H1 (cell line): ENCODE measurements at regions not wholly inside any gene's neighbourhood (a gene's known extent, or its start where the extent isn't known, plus 50 kb on each side); places are given as distances from the start of the nearest gene placed in this dataset.

Experiments
- CTCF ChIA-PET: fragments of 300-600 bp; sonication (Branson Sonifier 250); formaldehyde crosslinking; loops from one replicate; lab custom pipeline; 2021; ENCODE audit not compliant: partially characterized antibody; lab: Charles Lee
- POLR2A ChIA-PET: fragments of 300-600 bp; sonication (Branson Sonifier 250); formaldehyde crosslinking; loops from one replicate; lab custom pipeline; 2021; ENCODE audit warnings: inconsistent platforms; ENCODE audit not compliant: partially characterized antibody; lab: Charles Lee
- DNase-seq, 2 experiments: peaks; one replicate each; pipeline versions ENCODE4 v3.0.0 to v3.0.0-alpha.2; 2010 to 2022; ENCODE audit warnings: low spot score in 2 of 2, low read depth in 1 of 2, mixed read lengths in 1 of 2
- FAIRE-seq: peaks from 2 replicates; lab custom pipeline; 2011; peaks lifted over from hg19 to GRCh38; lab: Jason Lieb, UNC
- H2AFZ ChIP-seq: 2 replicates; pipeline ENCODE4 v1.8.1; 2012; ENCODE audit warnings: low read length, inconsistent platforms
- H2AK5ac ChIP-seq: 2 replicates; pipeline ENCODE4 v1.6.1; 2013; ENCODE audit warnings: low read depth, low read length
- H2BK120ac ChIP-seq: replicated peaks from 2 replicates; pipeline ENCODE3; 2013; ENCODE audit warnings: low read depth, low read length, inconsistent platforms
- H2BK12ac ChIP-seq: 2 replicates; pipeline ENCODE4 v1.6.1; 2013; ENCODE audit warnings: low read depth, low read length
- H2BK15ac ChIP-seq: 2 replicates; pipeline ENCODE4 v1.6.1; 2013; ENCODE audit warnings: low read length
- H2BK20ac ChIP-seq: 2 replicates; pipeline ENCODE4 v1.6.1; 2013; ENCODE audit warnings: low read length
- H2BK5ac ChIP-seq: 2 replicates; pipeline ENCODE4 v1.6.1; 2013; ENCODE audit warnings: low read depth, low read length
- H3K14ac ChIP-seq: 2 replicates; pipeline ENCODE4 v1.6.1; 2013; ENCODE audit warnings: inconsistent platforms; ENCODE audit not compliant: insufficient read length
- H3K18ac ChIP-seq: 2 replicates; pipeline ENCODE4 v1.6.1; 2013; ENCODE audit warnings: low read length; ENCODE audit errors: extremely low read depth
- H3K23ac ChIP-seq: 2 replicates; pipeline ENCODE4 v1.6.1; 2013; ENCODE audit warnings: inconsistent platforms; ENCODE audit not compliant: insufficient read length
- H3K23me2 ChIP-seq: 2 replicates; pipeline ENCODE4 v1.6.1; 2013; ENCODE audit warnings: low read depth, low read length
- H3K27ac ChIP-seq: 2 replicates; pipeline ENCODE4 v1.6.1; 2011; ENCODE audit warnings: low read depth, low read length, inconsistent platforms
- H3K27me3 ChIP-seq, 4 experiments: replicated peaks in 1 of 4; 1 replicate in 1 of 4; 2 replicates in 3 of 4; pipeline versions ENCODE4 v1.6.1 to v1.8.1; 2011 to 2013; ENCODE audit warnings: low read length in 3 of 4, mild to moderate bottlenecking in 3 of 4, inconsistent platforms in 2 of 4, mixed read lengths in 2 of 4, moderate library complexity in 1 of 4; ENCODE audit not compliant: control insufficient read depth in 3 of 4, insufficient read depth in 3 of 4; ENCODE audit errors: extremely low read depth in 1 of 4
- H3K36me3 ChIP-seq, 4 experiments: 2 replicates each; pipeline versions ENCODE4 v1.6.1 to v1.8.1; 2011 to 2013; ENCODE audit warnings: mild to moderate bottlenecking in 4 of 4, low read length in 3 of 4, moderate library complexity in 2 of 4, control low read depth in 1 of 4, inconsistent platforms in 1 of 4; ENCODE audit not compliant: insufficient read depth in 4 of 4, control insufficient read depth in 2 of 4
- H3K4ac ChIP-seq: replicated peaks from 2 replicates; pipeline ENCODE3; 2013; ENCODE audit warnings: low read length, low read depth, mixed read lengths, inconsistent platforms; ENCODE audit not compliant: insufficient read length
- H3K4me1 ChIP-seq, 4 experiments: replicated peaks in 1 of 4; 1 replicate in 1 of 4; 2 replicates in 3 of 4; pipeline versions ENCODE4 v1.6.1 to v1.8.1; 2011 to 2013; ENCODE audit warnings: low read length in 3 of 4, inconsistent platforms in 2 of 4, mixed read lengths in 1 of 4; ENCODE audit not compliant: insufficient read depth in 4 of 4, control insufficient read depth in 3 of 4
- H3K4me2 ChIP-seq, 2 experiments: 2 replicates each; pipeline versions ENCODE4 v1.6.1 to v1.8.1; 2011 to 2013; ENCODE audit warnings: low read depth in 2 of 2, low read length in 2 of 2, control low read depth in 1 of 2, inconsistent platforms in 1 of 2, mild to moderate bottlenecking in 1 of 2; ENCODE audit not compliant: insufficient read depth in 1 of 2
- H3K4me3 ChIP-seq, 4 experiments: fragments of 200-600, 300-600 bp in 1 of 4; sonication (generic), shearing (Covaris generic), sonication (Bioruptor Twin) in 1 of 4; 2 replicates each; pipeline versions ENCODE4 v1.5.1 to v1.8.1; 2011 to 2016; ENCODE audit warnings: low read length in 4 of 4, low read depth in 3 of 4, control low read depth in 2 of 4, inconsistent platforms in 2 of 4, mild to moderate bottlenecking in 2 of 4, mixed read lengths in 1 of 4, moderate library complexity in 1 of 4; ENCODE audit not compliant: insufficient read depth in 2 of 4; ENCODE audit errors: extremely low read depth in 1 of 4
- H3K56ac ChIP-seq: replicated peaks from 2 replicates; pipeline ENCODE3; 2013; ENCODE audit warnings: low read depth, mild to moderate bottlenecking, mixed read lengths, low read length, inconsistent platforms; ENCODE audit not compliant: insufficient read length
- H3K79me1 ChIP-seq: 2 replicates; pipeline ENCODE4 v1.6.1; 2013; ENCODE audit warnings: low read depth, low read length, control low read depth
- H3K79me2 ChIP-seq, 2 experiments: 2 replicates each; pipeline versions ENCODE4 v1.6.1 to v1.8.1; 2012 to 2013; ENCODE audit warnings: low read length in 2 of 2, mild to moderate bottlenecking in 2 of 2, inconsistent platforms in 1 of 2; ENCODE audit not compliant: insufficient read depth in 2 of 2, control insufficient read depth in 1 of 2
- H3K9ac ChIP-seq, 4 experiments: replicated peaks in 1 of 4; 1 replicate in 1 of 4; 2 replicates in 3 of 4; pipeline versions ENCODE4 v1.6.1 to v1.8.1; 2011 to 2013; ENCODE audit warnings: low read depth in 3 of 4, low read length in 3 of 4, control low read depth in 2 of 4, mild to moderate bottlenecking in 2 of 4, moderate library complexity in 2 of 4, inconsistent platforms in 1 of 4; ENCODE audit errors: extremely low read depth in 1 of 4
- H3K9me3 ChIP-seq, 2 experiments: 2 replicates each; pipeline versions ENCODE4 v1.6.1 to v1.8.1; 2012 to 2013; ENCODE audit warnings: mild to moderate bottlenecking in 2 of 2, moderate library complexity in 2 of 2, control low read depth in 1 of 2, inconsistent platforms in 1 of 2, low read depth in 1 of 2, low read length in 1 of 2, mixed read lengths in 1 of 2; ENCODE audit not compliant: insufficient read depth in 2 of 2
- H4K20me1 ChIP-seq, 2 experiments: replicated peaks in 1 of 2; 2 replicates each; pipeline versions ENCODE3 to v1.8.1; 2011 to 2013; ENCODE audit warnings: inconsistent platforms in 2 of 2, low read length in 2 of 2, mild to moderate bottlenecking in 1 of 2; ENCODE audit not compliant: insufficient read depth in 2 of 2, control insufficient read depth in 1 of 2
- H4K5ac ChIP-seq: 2 replicates; pipeline ENCODE4 v1.6.1; 2013; ENCODE audit warnings: low read length, low read depth, mixed read lengths, inconsistent platforms; ENCODE audit not compliant: insufficient read length
- H4K8ac ChIP-seq: 2 replicates; pipeline ENCODE4 v1.8.0; 2013; ENCODE audit warnings: mild to moderate bottlenecking, moderate library complexity, low read length, inconsistent platforms; ENCODE audit not compliant: insufficient read depth; ENCODE audit errors: extremely low read depth
- H4K91ac ChIP-seq: replicated peaks from 2 replicates; pipeline ENCODE3; 2013; ENCODE audit warnings: low read length, mixed read lengths, inconsistent platforms; ENCODE audit not compliant: insufficient read length
- EGR1 ChIP-seq: IDR thresholded peaks from 2 replicates; pipeline ENCODE4 v1.6.1; 2011; ENCODE audit warnings: low read depth, low read length, borderline replicate concordance
- EP300 ChIP-seq, 2 experiments: IDR thresholded peaks; 1 replicate in 1 of 2; 2 replicates in 1 of 2; pipeline ENCODE4 v1.6.1; 2011 to 2012; ENCODE audit warnings: low read depth in 2 of 2, low read length in 2 of 2, mild to moderate bottlenecking in 2 of 2, borderline replicate concordance in 1 of 2, inconsistent platforms in 1 of 2, moderate library complexity in 1 of 2
- GABPA ChIP-seq: IDR thresholded peaks from 2 replicates; pipeline ENCODE4 v1.6.1; 2011; ENCODE audit warnings: mild to moderate bottlenecking, low read length, moderate library complexity, borderline replicate concordance; ENCODE audit not compliant: insufficient read depth
- NANOG ChIP-seq: IDR thresholded peaks from 2 replicates; pipeline ENCODE4 v1.6.1; 2011; ENCODE audit warnings: low read length, low read depth, mild to moderate bottlenecking, inconsistent platforms; ENCODE audit not compliant: insufficient read depth, poor library complexity, severe bottlenecking
- POU5F1 ChIP-seq: IDR thresholded peaks from 2 replicates; pipeline ENCODE4 v1.6.1; 2011; ENCODE audit warnings: low read depth, mild to moderate bottlenecking, low read length, moderate library complexity
- SAP30 ChIP-seq: fragments of 300-600 bp; sonication (generic); IDR thresholded peaks from 2 replicates; pipeline ENCODE4 v1.7.1; 2012; ENCODE audit warnings: low read length, moderate library complexity, mild to moderate bottlenecking, inconsistent platforms; ENCODE audit not compliant: insufficient read depth, insufficient replicate concordance
- TAF1 ChIP-seq: IDR thresholded peaks from 2 replicates; pipeline ENCODE4 v1.6.1; 2011; ENCODE audit warnings: mild to moderate bottlenecking, low read depth, low read length
- WGBS, 2 experiments: shearing (Covaris generic) in 1 of 2; methylation state at CpG; one replicate each; pipeline versions ENCODE4 v1.1.6 to v1.1.7; 2013 to 2015; ENCODE audit warnings: low lambda C conversion rate in 2 of 2, mixed read lengths in 2 of 2, inconsistent platforms in 1 of 2, low coverage in 1 of 2, missing lambda C conversion rate in 1 of 2; ENCODE audit not compliant: insufficient replicate concordance in 2 of 2, insufficient coverage in 1 of 2, insufficient read length in 1 of 2; ENCODE audit errors: extremely low coverage in 1 of 2, missing lambda C conversion rate in 1 of 2; 5-methylcytosine and 5-hydroxymethylcytosine counted together
- TF ChIP-seq, protein P1 (sequence below): IDR thresholded peaks from 2 replicates; pipeline ENCODE4 v1.6.1; 2012; ENCODE audit warnings: inconsistent platforms

DNA sequence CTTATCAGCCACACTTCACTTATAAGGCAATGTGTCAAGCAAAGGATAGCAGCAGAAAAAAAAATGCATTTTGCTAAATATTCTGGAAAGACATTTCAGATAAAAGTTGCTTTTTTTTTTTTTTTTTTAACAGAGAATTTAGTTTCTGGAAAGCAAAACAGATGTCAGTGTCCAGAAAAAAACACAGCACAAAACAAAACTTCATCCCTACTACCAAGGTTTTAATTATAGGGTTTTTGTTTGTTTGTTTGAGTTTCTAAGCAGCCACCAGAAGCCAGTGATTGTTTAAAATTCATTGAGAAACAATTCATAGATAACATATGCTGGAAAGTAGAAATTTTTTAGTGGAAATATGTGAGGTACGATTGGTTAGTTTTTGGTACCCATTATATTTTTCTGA lies 1202.7 kb downstream of the OTOL1 start:
- POLR2A ChIA-PET: no interaction called here
- TF ChIP-seq NANOG (no peak), GABPA (no peak), EGR1 (no peak), TAF1 (no peak), SAP30 (no peak), POU5F1 (no peak), EP300 (IDR thresholded peaks at IDR 0.05; ENCODE audit: borderline replicate concordance in 1 of 2, low read depth in 2 of 2, low read length in 2 of 2) (no peak)
- TF ChIP-seq, protein P1, sequence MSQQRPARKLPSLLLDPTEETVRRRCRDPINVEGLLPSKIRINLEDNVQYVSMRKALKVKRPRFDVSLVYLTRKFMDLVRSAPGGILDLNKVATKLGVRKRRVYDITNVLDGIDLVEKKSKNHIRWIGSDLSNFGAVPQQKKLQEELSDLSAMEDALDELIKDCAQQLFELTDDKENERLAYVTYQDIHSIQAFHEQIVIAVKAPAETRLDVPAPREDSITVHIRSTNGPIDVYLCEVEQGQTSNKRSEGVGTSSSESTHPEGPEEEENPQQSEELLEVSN: no peak
- Histone ChIP-seq H3K4me1 (no peaks in the 10 kb centered on the region), H4K8ac (no peak overlapping the region), H2AFZ (no peak overlapping the region), H3K4me3 (no peak overlapping the region), H3K9me3 (peaks cover 0 to 9% of the 10 kb centered on the region in 2 experiments; a peak in 1 of 4 replicates), H3K4me2 (no peak overlapping the region), H2BK15ac (no peak overlapping the region), H4K5ac (no peak overlapping the region), H3K27ac (no peak overlapping the region), H3K23me2 (no peaks in the 10 kb centered on the region), H3K14ac (no peak overlapping the region), H3K36me3 (peaks cover 0 to 3% (median 0%) of the 10 kb centered on the region in 4 experiments; a peak in 1 of 8 replicates), H4K20me1 (no peaks in the 10 kb centered on the region), H3K23ac (no peak overlapping the region), H3K79me1 (no peaks in the 10 kb centered on the region), H3K4ac (no peak overlapping the region), H3K56ac (no peak overlapping the region), H3K79me2 (no peaks in the 10 kb centered on the region), H2BK5ac (no peak overlapping the region), H3K27me3 (no peaks in the 10 kb centered on the region), H2AK5ac (no peak overlapping the region), H3K9ac (no peak overlapping the region), H2BK12ac (no peak overlapping the region), H2BK20ac (no peak overlapping the region), H4K91ac (no peak overlapping the region), H3K18ac (no peak overlapping the region), H2BK120ac (no peak overlapping the region)
- WGBS, 2 experiments: 96% methylated on average over 1 of the region's 1 CpG; no CpG with 5 or more reads in 1 of the 2 experiments
- no peak for FAIRE-seq
- CTCF ChIA-PET: no interaction called here
- no peak for DNase-seq
